ENCODE measurements at regions not wholly inside any gene's neighbourhood (a gene's known extent, or its start where the extent isn't known, plus 50 kb on each side); places are given as distances from the start of the nearest gene placed in this dataset.

GRCh38 chr10:83459124-83459523, 680.2 kb upstream of the GHITM start (continued):
- no peak for TF ChIP-seq JUNB (IDR thresholded peaks at IDR 0.05)
- TF ChIP-seq ZSCAN20 (CRISPR knock-in tag; IDR thresholded peaks at IDR 0.05): no peak
- no peak for TF ChIP-seq RCOR1 (IDR thresholded peaks at IDR 0.05; ENCODE audit: low read depth, low read length)
- TF ChIP-seq PHF8 (IDR thresholded peaks at IDR 0.05; ENCODE audit: borderline replicate concordance, low read depth): no peak
- no peak for TF ChIP-seq PBX3 (IDR thresholded peaks at IDR 0.05)
- TF ChIP-seq POLR2A (IDR thresholded peaks at IDR 0.05; ENCODE audit: low read length): no peak

- CTCF ChIA-PET: no interaction called here
- FAIRE-seq (no peak), DNase-seq (ENCODE audit: low read depth in 1 of 2, low spot score in 1 of 2) (no peak), ATAC-seq (no peak)
- no peak overlapping the region for H3K27ac ChIP-seq
- H3K4me3 ChIP-seq: no peak overlapping the region
- H3K4me1 ChIP-seq: no peaks in the 10 kb centered on the region
- H3K9me3 ChIP-seq: no peaks in the 10 kb centered on the region
- WGBS (ENCODE audit: missing lambda C conversion rate): 29% methylated on average over 2 of the region's 2 CpGs
- POLR2A ChIA-PET: no interaction called here
- no peak for TF ChIP-seq RCOR1 (IDR thresholded peaks at IDR 0.05; ENCODE audit: low read depth, low read length)
- TF ChIP-seq POLR2A (IDR thresholded peaks at IDR 0.05; ENCODE audit: low read length): no peak
- no peak for TF ChIP-seq ZFP36 (IDR thresholded peaks at IDR 0.05; ENCODE audit: borderline replicate concordance, partially characterized antibody)
- no peak for TF ChIP-seq RARB (CRISPR knock-in tag; IDR thresholded peaks at IDR 0.05)
- TF ChIP-seq ZNF302 (CRISPR knock-in tag; IDR thresholded peaks at IDR 0.05): no peak
- TF ChIP-seq RFX5 (IDR thresholded peaks at IDR 0.05): no peak
- no peak for TF ChIP-seq JUN (IDR thresholded peaks at IDR 0.05)
- no peak for TF ChIP-seq HMGXB4 (CRISPR knock-in tag; IDR thresholded peaks at IDR 0.05; ENCODE audit: borderline replicate concordance)
- no peak for TF ChIP-seq MAX (IDR thresholded peaks at IDR 0.05)
- TF ChIP-seq HDAC2 (IDR thresholded peaks at IDR 0.05): no peak
- no peak for TF ChIP-seq MAFK (IDR thresholded peaks at IDR 0.05; ENCODE audit: partially characterized antibody)
- TF ChIP-seq CBX2 (IDR thresholded peaks at IDR 0.05; ENCODE audit: borderline replicate concordance, low read depth): no peak
- no peak for TF ChIP-seq KDM5A (IDR thresholded peaks at IDR 0.05)
- TF ChIP-seq HOXB5 (CRISPR knock-in tag; IDR thresholded peaks at IDR 0.05): no peak
- no peak overlapping the region for H3K4me2 ChIP-seq
Measured at GRCh38 chr10:83469728-83470331, 669.5 kb upstream of the GHITM start.

GRCh38 chr10:83476211-83476610, 663.1 kb upstream of the GHITM start:
- POLR2A ChIA-PET: no interaction called here
- H3K4me2 ChIP-seq: no peak overlapping the region
- H3K9me3 ChIP-seq: no peaks in the 10 kb centered on the region
- DNase-seq (ENCODE audit: low read depth in 1 of 2, low spot score in 1 of 2): no peak
- no peak for ATAC-seq
- no peak for FAIRE-seq
- CTCF ChIA-PET: no interaction called here
- WGBS (ENCODE audit: missing lambda C conversion rate): 12% methylated on average over 6 of the region's 6 CpGs
- no peak overlapping the region for H3K4me3 ChIP-seq
- TF ChIP-seq HMGXB4 (CRISPR knock-in tag; IDR thresholded peaks at IDR 0.05; ENCODE audit: borderline replicate concordance) (no peak), KDM5A (IDR thresholded peaks at IDR 0.05) (no peak), PBX3 (IDR thresholded peaks at IDR 0.05) (no peak), CBX2 (IDR thresholded peaks at IDR 0.05; ENCODE audit: borderline replicate concordance, low read depth) (no peak)
- H3K4me1 ChIP-seq: no peaks in the 10 kb centered on the region
- H3K27ac ChIP-seq: no peak overlapping the region

All from A549 (cell line).